Right lobe of liver (tissue), 6 donors: ENCODE measurements at regions not wholly inside any gene's neighbourhood (a gene's known extent, or its start where the extent isn't known, plus 50 kb on each side); places are given as distances from the start of the nearest gene placed in this dataset.

ENCODE experiments used
- ATAC-seq, 4 donors: fragments of 200-7000 bp; cut with Tn5 transposase; one replicate each; pipeline ENCODE4 v1.9.1; 2020; ENCODE audit warnings: mild to moderate bottlenecking in 4 of 4, moderate library complexity in 4 of 4
- DNase-seq, 3 donors: peaks; one replicate each; pipeline ENCODE4 v3.0.0-alpha.2; 2020
- H3K27ac ChIP-seq, 3 donors: fragments of 200-600 bp; one replicate each; pipeline ENCODE4 v1.8.0; 2022
- H3K27me3 ChIP-seq, 2 donors: fragments of 200-600 bp; one replicate each; pipeline ENCODE4 v1.8.0; 2022
- H3K36me3 ChIP-seq, 4 donors: fragments of 200-600 bp; sonication (generic) in 1 of 4; one replicate each; pipeline versions ENCODE4 v1.5.1 to v1.8.0; 2017 to 2022; ENCODE audit warnings: control low read depth in 1 of 4
- H3K4me1 ChIP-seq, 4 donors: fragments of 200-600 bp; sonication (generic) in 1 of 4; one replicate each; pipeline versions ENCODE4 v1.5.1 to v1.8.0; 2017 to 2022; ENCODE audit warnings: control low read depth in 1 of 4
- H3K4me3 ChIP-seq, 3 donors: fragments of 200-600 bp; one replicate each; pipeline ENCODE4 v1.8.0; 2022
- H3K9me3 ChIP-seq, 4 donors: fragments of 200-600 bp; sonication (generic) in 1 of 4; one replicate each; pipeline versions ENCODE4 v1.5.1 to v1.8.0; 2017 to 2022; ENCODE audit warnings: control low read depth in 1 of 4
- CTCF ChIP-seq, 4 donors: fragments of 200-600 bp in 3 of 4; fragments of 450-650 bp in 1 of 4; IDR thresholded peaks; one replicate each; pipeline versions ENCODE4 v1.5.1 to v1.8.0; 2016 to 2022; ENCODE audit warnings: antibody characterized with exemption in 4 of 4, mild to moderate bottlenecking in 2 of 4
- POLR2A ChIP-seq: fragments of 450-650 bp; IDR thresholded peaks from one replicate; pipeline ENCODE4 v1.6.1; 2017; ENCODE audit warnings: antibody characterized with exemption, mild to moderate bottlenecking
- WGBS: methylation state at CpG from one replicate; pipeline ENCODE4 v1.1.6; 2018; ENCODE audit warnings: low coverage, low lambda C conversion rate; ENCODE audit not compliant: insufficient coverage; ENCODE audit errors: missing lambda C conversion rate; 5-methylcytosine and 5-hydroxymethylcytosine counted together
- intact Hi-C, 2 donors: fragments of 100-400 bp; cut with DNase I; formaldehyde crosslinking; loops; one replicate each; pipeline versions ENCODE4 v1.11.2 to v1.14.1; 2022
- donor health status: DM: no; HTN: yes; CAD: no.
- donor health status: DM: no; HTN: no; CAD: no.
- donor health status: DM: no; HTN: no; CAD: no.
- donor health status: DM: no; HTN: yes; CAD: no.
- donor health status: DM: no; HTN: yes; CAD: no.

DNA sequence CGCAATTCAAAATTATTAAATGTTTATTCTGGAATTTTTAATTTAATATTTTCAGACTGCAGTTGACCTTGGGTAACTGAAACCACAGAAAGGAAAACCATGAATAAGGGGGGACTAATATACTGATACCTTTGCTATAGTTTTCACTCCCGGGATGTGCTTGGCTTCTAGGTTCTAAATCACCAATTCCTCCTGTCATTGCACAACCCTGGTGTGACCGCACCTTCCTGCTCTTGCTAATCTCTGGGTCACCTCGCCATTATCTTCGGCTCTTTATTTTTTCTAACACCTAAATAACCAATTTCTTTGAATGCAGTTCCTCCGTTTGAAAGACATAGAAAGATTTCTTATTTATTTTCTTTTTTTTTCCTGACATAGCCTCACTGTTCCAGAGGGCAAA, 634.5 kb upstream of the GOT2 start:
- no peak overlapping the region for H3K4me3 ChIP-seq
- intact Hi-C loops = no loop called here
- WGBS = 57% methylated on average over 6 of the region's 6 CpGs
- DNase-seq (no peak), ATAC-seq (no peak)
- peaks cover 0 to 12% (median 0%) of the 10 kb centered on the region in 4 donors for H3K4me1 ChIP-seq
- no peak overlapping the region for H3K27ac ChIP-seq
- H3K9me3 ChIP-seq = no peaks in the 10 kb centered on the region
- TF ChIP-seq POLR2A (no peak), CTCF (IDR thresholded peaks at IDR 0.05) (no peak)
- no peaks in the 10 kb centered on the region for H3K27me3 ChIP-seq
- H3K36me3 ChIP-seq = no peaks in the 10 kb centered on the region

GRCh38 chr16:59356709-59357108, 622.6 kb upstream of the GOT2 start:
- DNase-seq = no peak
- WGBS = 6% methylated on average over 1 of the region's 1 CpG
- intact Hi-C loops = no loop called here
- no peaks in the 10 kb centered on the region for H3K36me3 ChIP-seq
- H3K4me3 ChIP-seq = no peak overlapping the region
- TF ChIP-seq POLR2A (no peak), CTCF (IDR thresholded peaks at IDR 0.05) (no peak)
- peak in 2 of 4 donors; percentile 25 to 35 for ATAC-seq
- no peaks in the 10 kb centered on the region for H3K4me1 ChIP-seq
- no peaks in the 10 kb centered on the region for H3K27me3 ChIP-seq
- no peak overlapping the region for H3K27ac ChIP-seq
- no peaks in the 10 kb centered on the region for H3K9me3 ChIP-seq

DNA sequence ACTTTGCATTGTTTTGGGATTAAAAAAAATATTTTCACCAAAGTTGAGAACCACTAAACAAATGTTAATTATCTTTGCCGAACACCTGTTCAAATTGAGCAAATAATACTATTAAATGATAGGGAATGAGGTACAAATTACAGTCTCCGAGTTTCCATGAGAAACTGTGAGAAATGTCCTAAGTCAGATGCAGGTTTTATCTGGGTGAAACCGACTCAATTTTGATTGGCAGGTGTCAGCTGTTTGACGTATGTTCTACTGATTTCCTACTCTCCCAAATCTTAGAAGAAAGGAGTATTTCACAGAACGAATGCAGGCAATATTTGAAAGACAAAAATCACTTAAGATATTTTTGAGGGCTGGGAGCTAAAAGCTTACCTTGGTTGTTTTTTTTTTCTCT, 622.0 kb upstream of the GOT2 start:
- no peak overlapping the region for H3K27ac ChIP-seq
- H3K36me3 ChIP-seq = no peaks in the 10 kb centered on the region
- no peak overlapping the region for H3K4me3 ChIP-seq
- intact Hi-C loops = no loop called here
- 22% methylated on average over 5 of the region's 5 CpGs for WGBS
- no peaks in the 10 kb centered on the region for H3K4me1 ChIP-seq
- no peaks in the 10 kb centered on the region for H3K27me3 ChIP-seq
- TF ChIP-seq POLR2A (no peak), CTCF (IDR thresholded peaks at IDR 0.05) (no peak)
- ATAC-seq (no peak), DNase-seq (no peak)
- no peaks in the 10 kb centered on the region for H3K9me3 ChIP-seq

DNA sequence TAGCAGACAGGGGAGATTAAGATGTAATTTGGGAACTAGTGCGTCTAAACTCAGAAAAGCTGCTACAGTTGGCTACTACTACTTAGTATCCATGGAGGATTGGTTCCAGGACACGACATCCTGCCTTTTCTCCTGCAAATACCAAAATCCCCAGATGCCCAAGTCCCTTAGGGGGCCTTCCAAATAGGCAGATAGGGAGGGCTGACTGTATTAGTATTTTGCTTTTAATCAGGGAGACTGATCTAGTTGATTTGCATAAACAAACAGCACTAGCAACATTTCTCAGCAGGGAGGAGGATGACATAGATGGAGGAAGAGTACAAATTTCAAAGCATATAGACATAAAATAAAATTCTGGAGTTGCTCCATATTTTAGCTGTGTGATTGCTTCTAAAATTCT, 621.6 kb upstream of the GOT2 start:
- ATAC-seq (no peak), DNase-seq (no peak)
- no peak for TF ChIP-seq POLR2A
- no peak for TF ChIP-seq CTCF (IDR thresholded peaks at IDR 0.05)
- no peaks in the 10 kb centered on the region for H3K9me3 ChIP-seq
- H3K4me3 ChIP-seq = no peak overlapping the region
- intact Hi-C loops = no loop called here
- no peaks in the 10 kb centered on the region for H3K27me3 ChIP-seq
- H3K27ac ChIP-seq = no peak overlapping the region
- H3K4me1 ChIP-seq = no peaks in the 10 kb centered on the region
- no peaks in the 10 kb centered on the region for H3K36me3 ChIP-seq
- WGBS = 40% methylated on average over 2 of the region's 2 CpGs

GRCh38 chr16:59351305-59351903, 617.3 kb upstream of the GOT2 start:
- intact Hi-C loops = no loop called here
- 58% methylated on average over 3 of the region's 6 CpGs for WGBS

More at GRCh38 chr16:59351305-59351903, 617.3 kb upstream of the GOT2 start:
- no peaks in the 10 kb centered on the region for H3K36me3 ChIP-seq
- DNase-seq (no peak), ATAC-seq (no peak)
- H3K4me3 ChIP-seq = no peak overlapping the region
- no peaks in the 10 kb centered on the region for H3K4me1 ChIP-seq
- H3K27ac ChIP-seq = no peak overlapping the region
- TF ChIP-seq POLR2A = no peak
- TF ChIP-seq CTCF (IDR thresholded peaks at IDR 0.05) = no peak
- no peaks in the 10 kb centered on the region for H3K9me3 ChIP-seq
- H3K27me3 ChIP-seq = no peaks in the 10 kb centered on the region
